ENCODE measurements at regions not wholly inside any gene's neighbourhood (a gene's known extent, or its start where the extent isn't known, plus 50 kb on each side); places are given as distances from the start of the nearest gene placed in this dataset.

GRCh38 chr10:128456271-128456670 is 330.0 kb upstream of the MKI67 start:
- WGBS (ENCODE audit: low lambda C conversion rate), result 55% methylated on average over 2 of the region's 7 CpGs
- Histone ChIP-seq H4K20me1 (ENCODE audit: insufficient read depth, low read length) (no peaks in the 10 kb centered on the region), H3K4me1 (ENCODE audit: insufficient read depth, low read length) (no peaks in the 10 kb centered on the region), H3K27ac (ENCODE audit: extremely low read length, insufficient read depth, low read length) (no peak overlapping the region), H3K36me3 (replicated peaks in 1 of 2; ENCODE audit: control insufficient read depth in 1 of 2, insufficient read depth in 2 of 2, low read length in 2 of 2) (no peaks in the 10 kb centered on the region), H3K4me2 (ENCODE audit: low read depth, low read length) (no peak overlapping the region), H3K9ac (ENCODE audit: insufficient read depth, low read depth, low read length) (no peak overlapping the region), H3K9me3 (ENCODE audit: low read length) (no peaks in the 10 kb centered on the region), H3K4me3 (replicated peaks in 1 of 3; ENCODE audit: insufficient read depth in 1 of 3, low read depth in 2 of 3, low read length in 3 of 3) (no peak overlapping the region), H3K27me3 (ENCODE audit: control insufficient read depth in 1 of 2, insufficient read depth in 2 of 2, low read length in 2 of 2) (peaks cover 0 to 8% of the 10 kb centered on the region in 2 experiments; a peak in 1 of 5 replicates), H2AFZ (ENCODE audit: low read length) (no peak overlapping the region), H3K79me2 (ENCODE audit: insufficient read depth, low read length) (no peaks in the 10 kb centered on the region)
- intact Hi-C loops (cut with micrococcal nuclease; ENCODE audit: unreplicated experiment) (no loop called here), in situ Hi-C loops (cut with HindIII; ENCODE audit: extremely low pct_ligation_motif_present, low pct_unique_long_range_greater_than_20kb) (no loop called here)
- DNase-seq (ENCODE audit: low spot score) (no peak), FAIRE-seq (no peak), ATAC-seq (no peak)
- ChIA-PET POLR2A (no interaction called here), CTCF (ENCODE audit: low intra/inter-chr PET ratio, low total read pairs) (no interaction called here)
- no TSS peak for BruUV-seq (replicated peaks)
- TF ChIP-seq ZSCAN31 (CRISPR knock-in tag; IDR thresholded peaks at IDR 0.05; ENCODE audit: low read depth), result no peak
- no peak for TF ChIP-seq EHMT2 (IDR thresholded peaks at IDR 0.05; ENCODE audit: borderline replicate concordance, low read depth, low read length)
- no peak for TF ChIP-seq TAF15 (IDR thresholded peaks at IDR 0.05; ENCODE audit: low read depth, low read length, poor library complexity, severe bottlenecking)
- TF ChIP-seq SRY (CRISPR knock-in tag; IDR thresholded peaks at IDR 0.05), result no peak
- no peak for TF ChIP-seq ZBTB44 (CRISPR knock-in tag; IDR thresholded peaks at IDR 0.05)
- TF ChIP-seq SAFB2 (CRISPR knock-in tag; IDR thresholded peaks at IDR 0.05; ENCODE audit: borderline replicate concordance, low read depth), result no peak
- TF ChIP-seq CTCF (CRISPR knock-in tag; IDR thresholded peaks at IDR 0.05), result no peak
- TF ChIP-seq ZC3H13 (CRISPR knock-in tag; IDR thresholded peaks at IDR 0.05), result no peak
- TF ChIP-seq ZNF276 (CRISPR knock-in tag; IDR thresholded peaks at IDR 0.05; ENCODE audit: low read depth), result no peak
- TF ChIP-seq ZNF766 (CRISPR knock-in tag; IDR thresholded peaks at IDR 0.05; ENCODE audit: borderline replicate concordance), result no peak
- TF ChIP-seq TMF1 (CRISPR knock-in tag; IDR thresholded peaks at IDR 0.05; ENCODE audit: low read depth), result no peak
- TF ChIP-seq ARHGAP35 (CRISPR knock-in tag; IDR thresholded peaks at IDR 0.05; ENCODE audit: borderline replicate concordance), result no peak
- TF ChIP-seq ZNF720 (CRISPR knock-in tag; IDR thresholded peaks at IDR 0.05), result no peak
- TF ChIP-seq ZFX (CRISPR knock-in tag; IDR thresholded peaks at IDR 0.05; ENCODE audit: low read depth), result no peak
- TF ChIP-seq POLR2A (IDR thresholded peaks at IDR 0.05; ENCODE audit: insufficient read depth in 1 of 2, low read depth in 2 of 2, low read length in 2 of 2), result no peak
- no peak for TF ChIP-seq SNAI1 (CRISPR knock-in tag; IDR thresholded peaks at IDR 0.05; ENCODE audit: borderline replicate concordance)
- TF ChIP-seq ZSCAN25 (CRISPR knock-in tag; IDR thresholded peaks at IDR 0.05), result no peak

All from HepG2 (cell line).